KMS-11 (cell line): ENCODE measurements at regions not wholly inside any gene's neighbourhood (a gene's known extent, or its start where the extent isn't known, plus 50 kb on each side); places are given as distances from the start of the nearest gene placed in this dataset.

Experiments
- H2AFZ ChIP-seq: fragments of 200-600 bp; sonication (generic); 2 replicates; pipeline ENCODE4 v1.6.1; 2016; ENCODE audit warnings: antibody characterized with exemption, mixed run types, low read depth
- H3K27ac ChIP-seq: fragments of 200-600 bp; sonication (generic); 2 replicates; pipeline ENCODE4 v1.6.1; 2016; ENCODE audit warnings: mild to moderate bottlenecking, mixed run types
- H3K27me3 ChIP-seq: fragments of 200-600 bp; sonication (generic); 2 replicates; pipeline ENCODE4 v1.6.1; 2017; ENCODE audit warnings: mild to moderate bottlenecking, low read depth, mixed run types, moderate library complexity; ENCODE audit not compliant: insufficient read depth
- H3K36me3 ChIP-seq: fragments of 200-600 bp; sonication (generic); 2 replicates; pipeline ENCODE4 v1.6.1; 2017; ENCODE audit warnings: mild to moderate bottlenecking, mixed run types; ENCODE audit not compliant: insufficient read depth
- H3K4me1 ChIP-seq: fragments of 200-600 bp; sonication (generic); 2 replicates; pipeline ENCODE4 v1.6.1; 2016; ENCODE audit warnings: mild to moderate bottlenecking, low read depth, mixed run types; ENCODE audit not compliant: poor library complexity, severe bottlenecking
- H3K4me2 ChIP-seq: fragments of 200-600 bp; sonication (generic); 2 replicates; pipeline ENCODE4 v1.7.0; 2016; ENCODE audit warnings: mild to moderate bottlenecking, mixed run types
- H3K4me3 ChIP-seq: fragments of 200-600 bp; sonication (generic); IDR thresholded peaks from 2 replicates; pipeline ENCODE4 v1.6.1; 2017; ENCODE audit warnings: low read depth, low read length, mixed read lengths; ENCODE audit not compliant: insufficient read depth
- H3K79me2 ChIP-seq: fragments of 200-600 bp; sonication (generic); 2 replicates; pipeline ENCODE4 v1.6.1; 2016; ENCODE audit warnings: low read depth, mixed run types; ENCODE audit not compliant: insufficient read depth
- H3K9ac ChIP-seq: fragments of 200-600 bp; sonication (generic); 2 replicates; pipeline ENCODE4 v1.6.1; 2016; ENCODE audit warnings: mild to moderate bottlenecking, mixed run types
- H4K20me1 ChIP-seq: fragments of 200-600 bp; sonication (generic); 2 replicates; pipeline ENCODE4 v1.6.1; 2016; ENCODE audit warnings: mild to moderate bottlenecking, mixed run types; ENCODE audit not compliant: insufficient read depth
- TF ChIP-seq, protein P1 (sequence below): fragments of 200-600 bp; sonication (generic); conservative IDR thresholded peaks from 2 replicates; pipeline ENCODE4 v1.6.1; 2017; ENCODE audit warnings: low read depth, mild to moderate bottlenecking, antibody characterized with exemption, low read length, moderate library complexity, mixed read lengths

GRCh38 chr15:95365511-95366107 lies 964.9 kb upstream of the NR2F2 start:
- Histone ChIP-seq H3K4me3 (no peak overlapping the region), H3K4me1 (no peaks in the 10 kb centered on the region), H4K20me1 (no peaks in the 10 kb centered on the region), H3K27me3 (no peaks in the 10 kb centered on the region), H3K9ac (no peak overlapping the region), H3K79me2 (no peaks in the 10 kb centered on the region), H3K36me3 (no peaks in the 10 kb centered on the region), H2AFZ (no peak overlapping the region), H3K4me2 (no peak overlapping the region), H3K27ac (no peak overlapping the region)
- TF ChIP-seq, protein P1, sequence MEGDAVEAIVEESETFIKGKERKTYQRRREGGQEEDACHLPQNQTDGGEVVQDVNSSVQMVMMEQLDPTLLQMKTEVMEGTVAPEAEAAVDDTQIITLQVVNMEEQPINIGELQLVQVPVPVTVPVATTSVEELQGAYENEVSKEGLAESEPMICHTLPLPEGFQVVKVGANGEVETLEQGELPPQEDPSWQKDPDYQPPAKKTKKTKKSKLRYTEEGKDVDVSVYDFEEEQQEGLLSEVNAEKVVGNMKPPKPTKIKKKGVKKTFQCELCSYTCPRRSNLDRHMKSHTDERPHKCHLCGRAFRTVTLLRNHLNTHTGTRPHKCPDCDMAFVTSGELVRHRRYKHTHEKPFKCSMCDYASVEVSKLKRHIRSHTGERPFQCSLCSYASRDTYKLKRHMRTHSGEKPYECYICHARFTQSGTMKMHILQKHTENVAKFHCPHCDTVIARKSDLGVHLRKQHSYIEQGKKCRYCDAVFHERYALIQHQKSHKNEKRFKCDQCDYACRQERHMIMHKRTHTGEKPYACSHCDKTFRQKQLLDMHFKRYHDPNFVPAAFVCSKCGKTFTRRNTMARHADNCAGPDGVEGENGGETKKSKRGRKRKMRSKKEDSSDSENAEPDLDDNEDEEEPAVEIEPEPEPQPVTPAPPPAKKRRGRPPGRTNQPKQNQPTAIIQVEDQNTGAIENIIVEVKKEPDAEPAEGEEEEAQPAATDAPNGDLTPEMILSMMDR = no peak

DNA sequence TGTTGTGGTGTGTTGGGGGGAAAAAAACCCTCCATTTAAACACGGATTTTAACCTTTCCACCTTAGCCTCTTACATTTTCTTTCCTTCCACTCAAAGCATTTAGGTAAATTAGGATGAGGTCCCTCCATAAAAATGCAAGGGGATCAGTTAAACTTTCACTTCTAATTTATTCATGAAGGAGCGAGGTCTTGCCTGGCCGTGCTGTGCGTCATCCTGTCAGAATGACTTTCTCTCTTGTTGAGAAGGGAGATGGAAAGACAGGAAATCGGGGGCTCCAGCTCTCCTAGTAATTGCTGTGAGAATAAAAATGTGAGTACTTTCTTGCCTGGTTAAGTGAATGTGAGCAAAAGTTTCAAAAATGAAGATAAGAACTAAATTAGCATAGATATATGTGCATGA lies 962.3 kb upstream of the NR2F2 start:
- peaks cover 10% of the 10 kb centered on the region for H3K4me1 ChIP-seq
- no peak overlapping the region for H3K9ac ChIP-seq
- TF ChIP-seq, protein P1 = no peak

GRCh38 chr15:95368755-95369601 lies 961.5 kb upstream of the NR2F2 start:
- H3K27me3 ChIP-seq = no peaks in the 10 kb centered on the region
- no peaks in the 10 kb centered on the region for H3K36me3 ChIP-seq
- TF ChIP-seq, protein P1 = no peak
- peaks cover 10% of the 10 kb centered on the region for H3K4me1 ChIP-seq
- no peak overlapping the region for H3K4me3 ChIP-seq
- no peak overlapping the region for H3K9ac ChIP-seq
- H4K20me1 ChIP-seq = no peaks in the 10 kb centered on the region
- no peaks in the 10 kb centered on the region for H3K79me2 ChIP-seq
- H2AFZ ChIP-seq = no peak overlapping the region
- no peak overlapping the region for H3K27ac ChIP-seq
- no peak overlapping the region for H3K4me2 ChIP-seq

More for the DNA sequence above, 962.3 kb upstream of the NR2F2 start:
- Histone ChIP-seq H3K27me3 (no peaks in the 10 kb centered on the region), H4K20me1 (no peaks in the 10 kb centered on the region), H3K36me3 (no peaks in the 10 kb centered on the region), H3K4me3 (no peak overlapping the region), H2AFZ (no peak overlapping the region), H3K27ac (no peak overlapping the region), H3K4me2 (no peak overlapping the region), H3K79me2 (no peaks in the 10 kb centered on the region)

DNA sequence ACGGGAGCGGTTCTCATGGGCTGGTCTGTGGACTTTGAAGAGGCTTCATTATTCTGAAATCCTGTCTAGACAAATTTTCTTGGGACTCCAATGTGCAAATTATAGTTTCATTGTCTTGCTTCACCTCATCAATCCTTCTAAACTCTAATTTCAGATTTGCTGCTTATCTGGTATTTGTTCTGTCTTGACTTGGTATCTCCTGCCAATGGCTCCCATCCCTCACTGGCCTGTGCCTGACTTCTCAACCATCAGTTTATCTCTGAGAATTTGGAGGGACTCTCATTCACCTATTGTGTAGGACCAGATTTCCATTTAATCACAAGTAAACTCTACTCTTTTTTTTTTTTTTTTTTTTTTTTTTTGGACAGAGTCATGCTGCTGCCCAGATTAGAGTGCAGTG lies 960.2 kb upstream of the NR2F2 start:
- Histone ChIP-seq H3K4me1 (peaks cover 10% of the 10 kb centered on the region), H2AFZ (no peak overlapping the region), H4K20me1 (no peaks in the 10 kb centered on the region), H3K9ac (no peak overlapping the region), H3K4me3 (no peak overlapping the region), H3K36me3 (no peaks in the 10 kb centered on the region), H3K79me2 (no peaks in the 10 kb centered on the region), H3K27me3 (no peaks in the 10 kb centered on the region), H3K4me2 (no peak overlapping the region), H3K27ac (no peak overlapping the region)
- TF ChIP-seq, protein P1 = no peak
